ENCODE measurements at regions not wholly inside any gene's neighbourhood (a gene's known extent, or its start where the extent isn't known, plus 50 kb on each side); places are given as distances from the start of the nearest gene placed in this dataset.

DNA sequence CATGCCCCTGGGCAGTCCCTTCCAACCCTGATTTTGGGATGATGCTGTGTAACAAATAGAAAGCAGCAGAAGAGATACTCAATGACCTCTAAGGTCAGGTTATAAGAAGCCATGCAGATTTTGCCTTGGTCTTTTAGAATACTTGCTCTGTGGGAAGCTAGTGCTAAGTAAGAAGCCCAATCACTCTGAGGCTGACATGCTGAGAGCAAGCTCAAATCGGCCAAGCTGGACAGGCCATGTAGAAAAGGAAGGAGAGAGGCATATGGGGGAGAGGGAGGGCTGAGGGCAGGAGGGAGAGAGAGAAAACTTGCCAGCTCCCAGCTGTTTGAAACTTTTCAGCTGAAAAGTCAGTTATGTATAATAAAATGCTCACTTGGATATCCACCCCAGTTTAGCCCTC is 1021.6 kb upstream of the MAP3K7 start:
- Histone ChIP-seq H3K36me3 (no peaks in the 10 kb centered on the region), H3K4me1 (no peaks in the 10 kb centered on the region), H3K27me3 (no peaks in the 10 kb centered on the region), H3K9me3 (no peaks in the 10 kb centered on the region), H3K4me3 (no peak overlapping the region), H3K27ac (no peak overlapping the region)
- WGBS, 2 donors = 32 to 55% methylated on average over 1 of the region's 1 CpG
- DNase-seq (no peak), ATAC-seq (ENCODE audit: low FRiP score in 2 of 2) (no peak)
- TF ChIP-seq, protein P1, sequence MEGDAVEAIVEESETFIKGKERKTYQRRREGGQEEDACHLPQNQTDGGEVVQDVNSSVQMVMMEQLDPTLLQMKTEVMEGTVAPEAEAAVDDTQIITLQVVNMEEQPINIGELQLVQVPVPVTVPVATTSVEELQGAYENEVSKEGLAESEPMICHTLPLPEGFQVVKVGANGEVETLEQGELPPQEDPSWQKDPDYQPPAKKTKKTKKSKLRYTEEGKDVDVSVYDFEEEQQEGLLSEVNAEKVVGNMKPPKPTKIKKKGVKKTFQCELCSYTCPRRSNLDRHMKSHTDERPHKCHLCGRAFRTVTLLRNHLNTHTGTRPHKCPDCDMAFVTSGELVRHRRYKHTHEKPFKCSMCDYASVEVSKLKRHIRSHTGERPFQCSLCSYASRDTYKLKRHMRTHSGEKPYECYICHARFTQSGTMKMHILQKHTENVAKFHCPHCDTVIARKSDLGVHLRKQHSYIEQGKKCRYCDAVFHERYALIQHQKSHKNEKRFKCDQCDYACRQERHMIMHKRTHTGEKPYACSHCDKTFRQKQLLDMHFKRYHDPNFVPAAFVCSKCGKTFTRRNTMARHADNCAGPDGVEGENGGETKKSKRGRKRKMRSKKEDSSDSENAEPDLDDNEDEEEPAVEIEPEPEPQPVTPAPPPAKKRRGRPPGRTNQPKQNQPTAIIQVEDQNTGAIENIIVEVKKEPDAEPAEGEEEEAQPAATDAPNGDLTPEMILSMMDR (IDR thresholded peaks at IDR 0.05) = no peak
- TF ChIP-seq POLR2AphosphoS5 (IDR thresholded peaks at IDR 0.05) (no peak), EP300 (IDR thresholded peaks at IDR 0.05) (no peak), POLR2A (IDR thresholded peaks at IDR 0.05) (no peak)

DNA sequence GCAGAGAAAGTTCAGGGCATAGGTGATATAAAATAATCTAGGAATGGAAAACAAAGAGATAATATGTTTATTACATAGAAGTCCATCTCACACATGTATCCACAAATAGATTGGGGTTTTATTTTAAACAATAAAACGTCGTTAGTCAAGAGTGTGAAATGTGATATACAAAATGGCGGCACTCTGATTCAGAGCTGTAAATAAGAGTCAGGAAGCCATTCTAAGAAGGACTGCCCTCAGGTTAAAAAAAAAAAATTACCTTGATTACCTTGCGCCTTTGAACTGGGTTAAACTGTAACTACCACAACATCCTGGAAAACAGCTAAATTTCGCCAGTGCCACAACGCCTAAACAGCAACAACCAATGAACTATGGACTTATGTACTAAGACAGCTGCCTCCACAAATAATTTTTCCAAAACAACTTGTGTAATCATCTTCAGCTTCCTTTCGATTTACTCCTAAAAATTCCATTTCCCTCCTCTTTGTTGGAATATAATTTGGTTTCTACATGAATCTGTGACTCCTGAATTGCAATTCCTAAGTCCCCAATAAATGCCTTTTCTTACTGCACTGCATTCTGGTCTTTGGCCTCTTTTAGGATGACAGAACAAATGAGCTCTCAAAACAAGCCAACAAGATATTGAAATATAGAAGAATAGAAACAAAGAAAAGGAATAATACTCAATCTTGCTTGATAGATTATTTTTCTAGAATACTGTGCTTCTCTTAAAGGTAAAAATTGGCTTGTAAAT is 1019.5 kb upstream of the MAP3K7 start:
- Histone ChIP-seq H3K27ac (no peak overlapping the region), H3K4me1 (no peaks in the 10 kb centered on the region), H3K36me3 (no peaks in the 10 kb centered on the region), H3K4me3 (no peak overlapping the region), H3K9me3 (no peaks in the 10 kb centered on the region), H3K27me3 (no peaks in the 10 kb centered on the region)
- 85 to 90% methylated on average over 7 of the region's 7 CpGs for WGBS, 2 donors
- TF ChIP-seq POLR2AphosphoS5 (IDR thresholded peaks at IDR 0.05) = no peak
- TF ChIP-seq, protein P1 (IDR thresholded peaks at IDR 0.05) = no peak
- TF ChIP-seq POLR2A (IDR thresholded peaks at IDR 0.05) = no peak
- no peak for TF ChIP-seq EP300 (IDR thresholded peaks at IDR 0.05)
- no peak for ATAC-seq (ENCODE audit: low FRiP score in 2 of 2)
- no peak for DNase-seq

DNA sequence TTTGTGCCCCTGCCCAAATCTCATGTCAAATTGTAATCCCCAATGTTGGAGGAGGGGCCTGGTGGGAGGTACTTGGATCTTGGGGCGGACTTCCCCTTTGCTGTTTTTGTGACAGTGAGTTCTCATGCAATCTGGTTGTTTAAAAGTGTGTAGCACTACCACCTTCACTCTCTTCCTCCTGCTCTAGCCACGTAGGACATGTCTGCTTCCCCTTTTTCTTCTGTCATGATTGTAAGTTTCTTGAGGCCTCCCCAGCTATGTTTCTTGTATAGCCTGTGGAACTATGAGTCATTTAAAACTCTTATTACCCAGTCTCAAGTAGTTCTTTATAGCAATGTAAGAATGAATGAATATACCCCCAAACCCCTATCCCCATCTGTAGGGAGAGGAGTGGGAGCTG is 1013.7 kb upstream of the MAP3K7 start:
- Histone ChIP-seq H3K27ac (no peak overlapping the region), H3K9me3 (no peaks in the 10 kb centered on the region), H3K4me1 (no peaks in the 10 kb centered on the region), H3K27me3 (no peaks in the 10 kb centered on the region), H3K4me3 (no peak overlapping the region), H3K36me3 (no peaks in the 10 kb centered on the region)
- ATAC-seq (ENCODE audit: low FRiP score in 2 of 2) (no peak), DNase-seq (no peak)
- TF ChIP-seq, protein P1 (IDR thresholded peaks at IDR 0.05) = no peak
- TF ChIP-seq POLR2A (IDR thresholded peaks at IDR 0.05) (no peak), POLR2AphosphoS5 (IDR thresholded peaks at IDR 0.05) (no peak), EP300 (IDR thresholded peaks at IDR 0.05) (no peak)
- WGBS, 2 donors = 62 to 67% methylated on average over 2 of the region's 2 CpGs

DNA sequence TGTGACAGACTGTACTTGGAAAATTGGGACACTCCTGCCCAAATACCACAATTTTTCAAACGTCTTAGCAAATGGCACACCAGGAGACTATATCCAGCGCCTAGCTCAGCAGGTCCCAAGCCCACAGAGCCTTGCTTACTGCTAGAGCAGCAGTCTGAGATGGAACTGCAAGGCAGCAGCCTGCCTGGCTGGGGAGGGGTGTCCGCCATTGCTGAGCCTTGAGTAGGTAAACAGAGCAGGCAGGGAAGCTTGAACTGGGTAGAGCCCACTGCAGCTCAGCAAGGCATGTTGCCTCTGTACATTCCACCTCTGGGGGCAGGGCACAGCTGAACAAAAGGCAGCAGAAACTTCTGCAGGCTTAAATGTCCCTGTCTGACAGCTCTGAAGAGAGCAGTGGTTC is 1003.3 kb upstream of the MAP3K7 start:
- ATAC-seq (ENCODE audit: low FRiP score in 2 of 2) = no peak
- whole genome bisulfite sequencing, 2 donors = 41 to 56% methylated on average over 2 to 3 of the region's 3 CpGs
- H3K27me3 ChIP-seq = no peaks in the 10 kb centered on the region
- no peak overlapping the region for H3K4me3 ChIP-seq
- no peaks in the 10 kb centered on the region for H3K4me1 ChIP-seq
- no peak for TF ChIP-seq POLR2A (IDR thresholded peaks at IDR 0.05)
- TF ChIP-seq POLR2AphosphoS5 (IDR thresholded peaks at IDR 0.05) = no peak
- TF ChIP-seq, protein P1 (IDR thresholded peaks at IDR 0.05) = no peak
- TF ChIP-seq EP300 (IDR thresholded peaks at IDR 0.05) = no peak
- no peaks in the 10 kb centered on the region for H3K36me3 ChIP-seq
- no peak overlapping the region for H3K27ac ChIP-seq
- DNase-seq = peak in 1 of 2 donors; percentile 3
- no peaks in the 10 kb centered on the region for H3K9me3 ChIP-seq

DNA sequence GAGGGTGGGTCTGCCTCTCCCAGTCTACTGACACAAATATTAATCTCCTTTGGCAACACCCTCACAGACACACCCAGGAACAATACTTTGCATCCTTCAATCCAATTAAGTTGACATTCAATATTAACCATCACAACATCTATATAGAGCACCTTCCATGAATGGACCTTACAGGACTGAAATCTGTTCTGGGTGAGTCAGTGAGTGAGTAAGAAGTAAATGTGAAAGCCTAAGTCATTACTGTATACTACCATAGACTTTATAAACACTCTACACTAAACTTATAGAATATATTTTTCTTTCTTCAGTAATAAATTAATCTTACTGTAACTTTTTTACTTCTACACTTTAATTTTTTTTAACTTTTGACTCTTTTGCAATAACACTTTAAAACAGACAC is 993.8 kb upstream of the MAP3K7 start:
- Histone ChIP-seq H3K27ac (no peak overlapping the region), H3K36me3 (no peaks in the 10 kb centered on the region), H3K27me3 (no peaks in the 10 kb centered on the region), H3K4me1 (no peaks in the 10 kb centered on the region), H3K9me3 (no peaks in the 10 kb centered on the region), H3K4me3 (no peak overlapping the region)
- ATAC-seq (ENCODE audit: low FRiP score in 2 of 2) (no peak), DNase-seq (no peak)
- TF ChIP-seq POLR2A (IDR thresholded peaks at IDR 0.05) (no peak), EP300 (IDR thresholded peaks at IDR 0.05) (no peak), POLR2AphosphoS5 (IDR thresholded peaks at IDR 0.05) (no peak)
- TF ChIP-seq, protein P1 (IDR thresholded peaks at IDR 0.05) = no peak

Measured in upper lobe of left lung (tissue), 6 donors.